ENCODE measurements at regions not wholly inside any gene's neighbourhood (a gene's known extent, or its start where the extent isn't known, plus 50 kb on each side); places are given as distances from the start of the nearest gene placed in this dataset.

- WGBS (ENCODE audit: missing lambda C conversion rate): no CpG with 5 or more reads among the region's 37 CpGs
- Histone ChIP-seq H3K4me3 (no peak overlapping the region), H3K27ac (no peak overlapping the region), H3K9me3 (no peaks in the 10 kb centered on the region), H3K4me1 (no peaks in the 10 kb centered on the region), H3K4me2 (no peak overlapping the region)
- FAIRE-seq (no peak), DNase-seq (ENCODE audit: low read depth in 1 of 2, low spot score in 1 of 2) (no peak), ATAC-seq (no peak)
- CTCF ChIA-PET: interaction anchor here (1.2 kb wide), 1 partner anchor 13 kb away, joined by 3 read pairs; no protein-coding TSS in a partner anchor
- POLR2A ChIA-PET: interaction anchor here (0.6 kb wide), 1 partner anchor 84 kb away, joined by 4 read pairs; no protein-coding TSS in a partner anchor
- TF ChIP-seq MYC (IDR thresholded peaks at IDR 0.05; ENCODE audit: borderline replicate concordance, low read length) (no peak), REST (IDR thresholded peaks at IDR 0.05) (no peak), BHLHE40 (IDR thresholded peaks at IDR 0.05; ENCODE audit: low read depth, low read length) (no peak), ZNF302 (CRISPR knock-in tag; IDR thresholded peaks at IDR 0.05) (no peak), RARB (CRISPR knock-in tag; IDR thresholded peaks at IDR 0.05) (no peak), RFX5 (IDR thresholded peaks at IDR 0.05) (no peak), JUNB (IDR thresholded peaks at IDR 0.05) (no peak), PHF8 (IDR thresholded peaks at IDR 0.05; ENCODE audit: borderline replicate concordance, low read depth) (no peak), FOXS1 (CRISPR knock-in tag; IDR thresholded peaks at IDR 0.05) (no peak), HEYL (CRISPR knock-in tag; IDR thresholded peaks at IDR 0.05) (no peak), MAFK (IDR thresholded peaks at IDR 0.05; ENCODE audit: partially characterized antibody) (no peak), NR3C1 (IDR thresholded peaks at IDR 0.05) (no peak), ZSCAN20 (CRISPR knock-in tag; IDR thresholded peaks at IDR 0.05) (no peak)
Measured at GRCh38 chr6:20318851-20319387, 82.8 kb upstream of the E2F3 start.

DNA sequence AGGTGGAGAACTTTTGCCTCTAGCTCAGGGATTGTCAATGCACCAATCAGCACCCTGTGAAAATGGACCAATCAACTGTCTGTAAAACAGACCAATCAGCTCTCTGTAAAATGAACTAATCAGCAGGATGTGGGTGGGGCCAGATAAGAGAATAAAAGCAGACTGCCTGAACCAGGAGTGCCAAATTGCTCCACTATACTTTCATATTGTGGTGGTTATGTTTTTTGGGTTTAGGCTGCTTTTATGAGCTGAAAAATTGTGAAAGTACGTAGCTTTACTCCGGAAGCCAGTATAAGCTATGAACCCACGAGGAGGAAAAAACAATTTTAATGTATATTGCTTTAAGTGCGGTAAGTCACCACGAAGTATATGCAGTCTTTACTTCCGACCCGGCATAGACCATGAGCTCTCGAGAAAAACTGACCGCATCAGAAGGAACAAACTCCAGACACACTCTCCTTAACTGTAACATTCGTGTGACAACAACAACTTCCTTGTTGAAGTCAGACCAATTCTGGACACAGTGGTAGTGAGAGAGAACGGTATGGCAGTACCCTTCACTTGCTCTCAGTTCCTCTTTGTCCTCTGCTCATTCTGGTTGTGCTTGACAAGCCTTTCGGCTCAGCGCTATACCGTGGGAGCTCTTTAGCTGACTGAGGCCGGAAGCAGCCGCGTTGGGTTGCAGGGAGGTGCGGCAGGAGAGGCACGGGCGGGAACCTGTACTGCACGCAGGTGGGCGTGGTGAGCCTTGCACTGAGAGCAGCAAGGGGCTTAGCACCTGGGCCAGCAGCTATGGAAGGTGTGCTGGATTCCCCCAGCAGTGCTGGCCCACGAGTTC, 81.9 kb upstream of the E2F3 start:
- no peak for FAIRE-seq
- ChIA-PET POLR2A (no interaction called here), CTCF (no interaction called here)
- Histone ChIP-seq H3K9me3 (no peaks in the 10 kb centered on the region), H3K4me1 (no peaks in the 10 kb centered on the region), H3K4me3 (no peak overlapping the region), H3K4me2 (no peak overlapping the region), H3K27ac (no peak overlapping the region)
- TF ChIP-seq BCL3 (IDR thresholded peaks at IDR 0.05) (no peak), MAX (IDR thresholded peaks at IDR 0.05) (no peak), RFX5 (IDR thresholded peaks at IDR 0.05) (no peak), POLR2A (IDR thresholded peaks at IDR 0.05; ENCODE audit: low read length) (no peak), TFCP2L1 (CRISPR knock-in tag; IDR thresholded peaks at IDR 0.05) (no peak), CHD4 (IDR thresholded peaks at IDR 0.05; ENCODE audit: borderline replicate concordance) (no peak), SREBF2 (IDR thresholded peaks at IDR 0.05) (no peak), MAFK (IDR thresholded peaks at IDR 0.05; ENCODE audit: partially characterized antibody) (no peak), HOXA7 (CRISPR knock-in tag; IDR thresholded peaks at IDR 0.05) (no peak), EHF (CRISPR knock-in tag; IDR thresholded peaks at IDR 0.05) (no peak), POLR2AphosphoS2 (conservative IDR thresholded peaks at IDR 0.05; ENCODE audit: low read length) (no peak), RNF2 (IDR thresholded peaks at IDR 0.05; ENCODE audit: borderline replicate concordance, low read depth) (no peak)
- DNase-seq (ENCODE audit: low read depth in 1 of 2, low spot score in 1 of 2): no peak
- WGBS (ENCODE audit: missing lambda C conversion rate): 72% methylated on average over 12 of the region's 23 CpGs
- ATAC-seq: no peak

Measured in A549 (cell line).